Neural cell (in vitro differentiated cells): ENCODE measurements at regions not wholly inside any gene's neighbourhood (a gene's known extent, or its start where the extent isn't known, plus 50 kb on each side); places are given as distances from the start of the nearest gene placed in this dataset.

ENCODE experiments used
- EP300 ChIP-seq: fragments of 450-650 bp; conservative IDR thresholded peaks from 2 replicates; pipeline ENCODE4 v1.6.1; 2014; ENCODE audit warnings: antibody characterized with exemption, mild to moderate bottlenecking, moderate library complexity; ENCODE audit not compliant: poor library complexity, severe bottlenecking
- EZH2 ChIP-seq: fragments of 200-600, 300-800 bp; shearing (Covaris generic), sonication (generic); IDR thresholded peaks from 2 replicates; pipeline ENCODE4 v1.6.1; 2014; ENCODE audit warnings: antibody characterized with exemption, low read length, borderline replicate concordance, mild to moderate bottlenecking; ENCODE audit not compliant: insufficient read depth, poor library complexity, severe bottlenecking
- MXI1 ChIP-seq: fragments of 450-650 bp; conservative IDR thresholded peaks from 2 replicates; pipeline ENCODE4 v1.6.1; 2014; ENCODE audit warnings: antibody characterized with exemption, mild to moderate bottlenecking; ENCODE audit not compliant: poor library complexity, severe bottlenecking
- POLR2AphosphoS5 ChIP-seq: IDR thresholded peaks from 2 replicates; pipeline ENCODE4 v1.6.1; 2012
- RAD21 ChIP-seq: fragments of 450-650 bp; conservative IDR thresholded peaks from 2 replicates; pipeline ENCODE4 v1.6.1; 2014; ENCODE audit warnings: antibody characterized with exemption, mild to moderate bottlenecking, moderate library complexity
- REST ChIP-seq: IDR thresholded peaks from 2 replicates; pipeline ENCODE4 v1.6.1; 2012; ENCODE audit warnings: borderline replicate concordance
- SMC3 ChIP-seq: fragments of 450-650 bp; conservative IDR thresholded peaks from 2 replicates; pipeline ENCODE4 v1.6.1; 2014; ENCODE audit warnings: antibody characterized with exemption, mild to moderate bottlenecking, moderate library complexity; ENCODE audit not compliant: poor library complexity
- TAF1 ChIP-seq: IDR thresholded peaks from 2 replicates; pipeline ENCODE4 v1.6.1; 2012; ENCODE audit warnings: low read depth
- TF ChIP-seq, protein P1 (sequence below): fragments of 450-650 bp; IDR thresholded peaks from 2 replicates; pipeline ENCODE4 v1.5.1; 2014; ENCODE audit warnings: antibody characterized with exemption, mild to moderate bottlenecking, moderate library complexity; ENCODE audit not compliant: poor library complexity, severe bottlenecking

- TF ChIP-seq TAF1, result no peak
- TF ChIP-seq POLR2AphosphoS5, result no peak
- TF ChIP-seq, protein P1, sequence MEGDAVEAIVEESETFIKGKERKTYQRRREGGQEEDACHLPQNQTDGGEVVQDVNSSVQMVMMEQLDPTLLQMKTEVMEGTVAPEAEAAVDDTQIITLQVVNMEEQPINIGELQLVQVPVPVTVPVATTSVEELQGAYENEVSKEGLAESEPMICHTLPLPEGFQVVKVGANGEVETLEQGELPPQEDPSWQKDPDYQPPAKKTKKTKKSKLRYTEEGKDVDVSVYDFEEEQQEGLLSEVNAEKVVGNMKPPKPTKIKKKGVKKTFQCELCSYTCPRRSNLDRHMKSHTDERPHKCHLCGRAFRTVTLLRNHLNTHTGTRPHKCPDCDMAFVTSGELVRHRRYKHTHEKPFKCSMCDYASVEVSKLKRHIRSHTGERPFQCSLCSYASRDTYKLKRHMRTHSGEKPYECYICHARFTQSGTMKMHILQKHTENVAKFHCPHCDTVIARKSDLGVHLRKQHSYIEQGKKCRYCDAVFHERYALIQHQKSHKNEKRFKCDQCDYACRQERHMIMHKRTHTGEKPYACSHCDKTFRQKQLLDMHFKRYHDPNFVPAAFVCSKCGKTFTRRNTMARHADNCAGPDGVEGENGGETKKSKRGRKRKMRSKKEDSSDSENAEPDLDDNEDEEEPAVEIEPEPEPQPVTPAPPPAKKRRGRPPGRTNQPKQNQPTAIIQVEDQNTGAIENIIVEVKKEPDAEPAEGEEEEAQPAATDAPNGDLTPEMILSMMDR, result no peak
- TF ChIP-seq EZH2, result no peak
- TF ChIP-seq EP300, result no peak
- TF ChIP-seq SMC3, result no peak
- no peak for TF ChIP-seq MXI1
- TF ChIP-seq REST, result no peak
- no peak for TF ChIP-seq RAD21
Observed at GRCh38 chr12:30164382-30165318, 380.9 kb upstream of the TMTC1 start.
